ENCODE measurements at regions not wholly inside any gene's neighbourhood (a gene's known extent, or its start where the extent isn't known, plus 50 kb on each side); places are given as distances from the start of the nearest gene placed in this dataset.

DNA sequence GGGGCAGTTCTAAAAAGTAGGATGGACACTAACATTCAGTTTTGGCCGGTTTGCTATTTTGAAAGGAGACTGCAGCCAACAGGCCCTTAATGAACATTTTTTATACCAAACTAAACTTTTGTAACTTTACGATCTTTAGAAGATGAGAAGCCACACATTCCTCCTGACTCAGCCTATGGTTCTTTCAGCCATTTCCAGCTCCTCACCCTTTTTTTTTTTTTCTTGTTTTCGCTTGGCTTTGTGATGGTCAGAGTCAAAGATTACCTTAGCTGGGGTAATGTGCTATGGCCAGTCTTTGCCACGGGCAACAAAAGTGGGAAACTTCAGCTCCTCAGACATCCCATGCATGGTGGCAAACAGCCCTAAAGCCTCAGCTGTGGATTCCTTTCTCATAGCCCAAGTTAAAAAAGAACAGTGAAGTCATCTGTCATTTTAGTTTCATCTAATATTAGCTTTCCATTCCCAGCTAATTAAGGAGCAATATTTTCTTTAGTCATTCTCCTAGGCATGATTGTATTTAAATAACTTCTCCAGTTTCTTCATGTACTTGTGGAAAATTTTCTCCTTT, 368.7 kb downstream of the MFSD1 start:
- Histone ChIP-seq H3K36me3 (replicated peaks in 1 of 2) (no peaks in the 10 kb centered on the region), H3K27ac (no peak overlapping the region), H3K9me3 (replicated peaks in 1 of 3) (no peaks in the 10 kb centered on the region), H3K27me3 (no peaks in the 10 kb centered on the region), H3K4me3 (no peak overlapping the region), H3K4me1 (replicated peaks in 1 of 2) (no peaks in the 10 kb centered on the region)
- no peak for TF ChIP-seq POLR2A (IDR thresholded peaks at IDR 0.05)
- TF ChIP-seq, protein P1, sequence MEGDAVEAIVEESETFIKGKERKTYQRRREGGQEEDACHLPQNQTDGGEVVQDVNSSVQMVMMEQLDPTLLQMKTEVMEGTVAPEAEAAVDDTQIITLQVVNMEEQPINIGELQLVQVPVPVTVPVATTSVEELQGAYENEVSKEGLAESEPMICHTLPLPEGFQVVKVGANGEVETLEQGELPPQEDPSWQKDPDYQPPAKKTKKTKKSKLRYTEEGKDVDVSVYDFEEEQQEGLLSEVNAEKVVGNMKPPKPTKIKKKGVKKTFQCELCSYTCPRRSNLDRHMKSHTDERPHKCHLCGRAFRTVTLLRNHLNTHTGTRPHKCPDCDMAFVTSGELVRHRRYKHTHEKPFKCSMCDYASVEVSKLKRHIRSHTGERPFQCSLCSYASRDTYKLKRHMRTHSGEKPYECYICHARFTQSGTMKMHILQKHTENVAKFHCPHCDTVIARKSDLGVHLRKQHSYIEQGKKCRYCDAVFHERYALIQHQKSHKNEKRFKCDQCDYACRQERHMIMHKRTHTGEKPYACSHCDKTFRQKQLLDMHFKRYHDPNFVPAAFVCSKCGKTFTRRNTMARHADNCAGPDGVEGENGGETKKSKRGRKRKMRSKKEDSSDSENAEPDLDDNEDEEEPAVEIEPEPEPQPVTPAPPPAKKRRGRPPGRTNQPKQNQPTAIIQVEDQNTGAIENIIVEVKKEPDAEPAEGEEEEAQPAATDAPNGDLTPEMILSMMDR (IDR thresholded peaks at IDR 0.05): no peak
- 68 to 78% (median 74%) methylated on average over 4 of the region's 4 CpGs for WGBS, 4 donors
- DNase-seq: no peak
- intact Hi-C loops (cut with DNase I): no loop called here

DNA sequence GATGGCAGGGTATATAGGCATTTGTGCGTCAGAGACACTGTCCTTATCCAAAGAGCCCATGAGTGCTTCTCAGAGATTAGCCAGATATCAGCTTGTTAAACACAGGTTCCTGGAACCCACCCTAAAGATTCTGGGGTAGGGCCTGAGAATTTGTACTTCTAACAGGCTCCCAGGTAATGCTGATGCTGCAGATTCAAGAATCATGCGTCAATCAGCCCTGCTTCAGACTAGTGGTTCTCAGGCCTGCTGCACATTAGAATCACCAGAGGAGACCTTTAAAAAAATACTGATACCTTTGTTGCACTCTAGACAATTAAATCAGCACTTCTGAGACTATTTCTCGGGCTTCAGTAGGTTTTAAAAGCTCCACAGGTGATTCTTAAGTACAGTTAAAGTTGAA, 369.5 kb downstream of the MFSD1 start:
- no peaks in the 10 kb centered on the region for H3K27me3 ChIP-seq
- H3K4me1 ChIP-seq (replicated peaks in 1 of 2): no peaks in the 10 kb centered on the region
- DNase-seq: no peak
- H3K9me3 ChIP-seq (replicated peaks in 1 of 3): no peaks in the 10 kb centered on the region
- H3K27ac ChIP-seq: no peak overlapping the region
- no peak overlapping the region for H3K4me3 ChIP-seq
- intact Hi-C loops (cut with DNase I): no loop called here
- no peak for TF ChIP-seq POLR2A (IDR thresholded peaks at IDR 0.05)
- TF ChIP-seq, protein P1 (IDR thresholded peaks at IDR 0.05): no peak
- no peaks in the 10 kb centered on the region for H3K36me3 ChIP-seq (replicated peaks in 1 of 2)
- WGBS, 4 donors: 50 to 69% (median 64%) methylated on average over 3 of the region's 3 CpGs

DNA sequence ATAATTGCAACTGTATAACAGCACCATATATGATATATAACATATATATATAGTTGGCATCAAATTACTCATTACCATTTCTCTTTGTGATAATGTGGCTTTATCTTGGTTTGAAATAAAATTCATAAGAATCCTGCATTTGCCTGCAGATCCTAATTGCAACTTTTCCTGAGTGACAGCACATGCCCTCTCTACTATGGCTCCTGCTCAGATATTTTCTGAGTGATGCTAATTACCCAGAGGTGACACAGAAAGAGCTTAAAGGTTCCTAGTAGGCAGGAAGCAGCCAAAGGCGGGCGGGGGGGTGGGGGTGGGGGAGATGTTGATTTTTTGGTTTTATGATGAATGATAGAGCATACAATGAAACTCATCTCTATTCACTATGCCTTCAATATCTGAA, 370.6 kb downstream of the MFSD1 start:
- DNase-seq: no peak
- Histone ChIP-seq H3K27me3 (no peaks in the 10 kb centered on the region), H3K9me3 (replicated peaks in 1 of 3) (no peaks in the 10 kb centered on the region), H3K36me3 (replicated peaks in 1 of 2) (no peaks in the 10 kb centered on the region), H3K27ac (no peak overlapping the region), H3K4me1 (replicated peaks in 1 of 2) (no peaks in the 10 kb centered on the region), H3K4me3 (no peak overlapping the region)
- intact Hi-C loops (cut with DNase I): no loop called here
- WGBS, 4 donors: 65 to 72% (median 70%) methylated on average over 2 of the region's 2 CpGs
- TF ChIP-seq, protein P1 (IDR thresholded peaks at IDR 0.05): no peak
- no peak for TF ChIP-seq POLR2A (IDR thresholded peaks at IDR 0.05)

DNA sequence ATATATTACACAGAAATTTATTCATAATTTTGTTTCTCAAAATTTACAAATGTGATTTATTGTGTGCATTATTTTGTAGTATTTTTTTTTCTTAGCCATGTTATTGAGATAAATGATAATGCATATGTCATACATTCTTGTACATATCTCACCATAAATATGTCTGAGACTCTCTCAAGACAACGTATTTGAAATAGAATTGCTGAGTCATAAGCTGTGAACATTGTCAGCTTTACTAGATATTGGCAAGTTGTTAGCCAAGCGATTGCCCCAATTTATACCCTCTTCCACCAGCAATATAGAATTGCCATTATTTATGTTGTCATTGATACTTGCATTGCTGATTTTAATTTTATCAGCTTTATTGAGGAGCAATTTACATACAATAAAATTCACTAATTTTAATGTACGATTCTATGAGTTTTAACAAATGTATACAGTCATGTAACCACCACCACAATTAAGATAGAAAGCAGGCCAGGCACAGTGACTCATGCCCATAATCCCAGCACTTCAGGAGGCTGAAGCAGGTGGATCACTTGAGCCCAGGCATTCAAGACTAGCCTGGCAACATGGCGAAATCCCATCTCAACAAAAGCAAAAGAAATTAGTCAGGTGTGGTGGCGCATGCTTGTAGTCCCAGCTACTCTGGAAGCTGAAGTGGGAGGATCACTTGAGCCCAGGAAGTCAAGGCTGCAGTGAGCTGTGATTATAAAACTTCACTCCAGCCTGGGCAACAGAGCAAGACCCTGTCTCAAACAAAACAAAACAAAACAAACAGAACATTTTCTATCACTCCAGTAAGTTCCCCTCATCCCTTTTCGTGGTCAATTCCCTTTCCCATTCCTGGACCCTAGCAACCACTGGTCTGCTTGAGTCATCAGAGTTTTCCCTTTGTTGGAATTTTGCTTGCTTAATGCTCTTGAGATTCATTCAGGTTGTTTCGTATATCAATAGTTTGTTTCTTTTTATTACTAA, 373.1 kb downstream of the MFSD1 start:
- no peak for TF ChIP-seq POLR2A (IDR thresholded peaks at IDR 0.05)
- TF ChIP-seq, protein P1 (IDR thresholded peaks at IDR 0.05): no peak
- 56 to 67% (median 63%) methylated on average over 7 of the region's 7 CpGs for WGBS, 4 donors

More for the DNA sequence above, 373.1 kb downstream of the MFSD1 start:
- H3K36me3 ChIP-seq (replicated peaks in 1 of 2): no peaks in the 10 kb centered on the region
- no peak overlapping the region for H3K4me3 ChIP-seq
- no peaks in the 10 kb centered on the region for H3K9me3 ChIP-seq (replicated peaks in 1 of 3)
- H3K4me1 ChIP-seq (replicated peaks in 1 of 2): no peaks in the 10 kb centered on the region
- H3K27ac ChIP-seq: no peak overlapping the region
- intact Hi-C loops (cut with DNase I): no loop called here
- no peaks in the 10 kb centered on the region for H3K27me3 ChIP-seq
- DNase-seq: no peak

Measured in adrenal gland (tissue), 9 donors.